ENCODE measurements at regions not wholly inside any gene's neighbourhood (a gene's known extent, or its start where the extent isn't known, plus 50 kb on each side); places are given as distances from the start of the nearest gene placed in this dataset.

DNA sequence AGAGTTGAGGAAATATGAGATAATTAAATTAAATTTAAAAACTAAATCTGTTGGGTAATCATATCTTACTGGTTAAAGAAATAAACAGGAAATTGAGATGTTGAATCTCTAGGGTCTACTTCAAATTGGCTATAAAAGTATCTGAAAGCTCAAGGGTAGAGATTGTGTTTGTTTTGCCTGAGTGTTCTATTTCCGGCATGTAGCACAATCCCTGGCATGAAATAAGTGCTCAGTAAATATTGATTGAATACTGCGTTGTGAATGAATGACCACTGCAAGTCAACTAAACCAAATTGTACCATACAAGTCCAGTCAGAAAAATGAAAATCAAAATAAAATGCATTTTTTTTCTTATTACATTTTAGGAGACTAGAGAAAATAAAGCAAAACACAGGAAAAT lies 709.8 kb downstream of the EPM2A start (continued):
- TF ChIP-seq IRF2 (CRISPR knock-in tag; IDR thresholded peaks at IDR 0.05) (peak; percentile 23; the same call in 1 of the 2 replicates), HNF4A (CRISPR knock-in tag; IDR thresholded peaks at IDR 0.05) (peak; percentile 71), GABPB1 (CRISPR knock-in tag; IDR thresholded peaks at IDR 0.05) (peak; percentile 45; the same call in 1 of the 2 replicates), BRCA1 (CRISPR knock-in tag; IDR thresholded peaks at IDR 0.05) (no peak), ZNF546 (CRISPR knock-in tag; conservative IDR thresholded peaks at IDR 0.05) (no peak), JUNB (CRISPR knock-in tag; IDR thresholded peaks at IDR 0.05; ENCODE audit: borderline replicate concordance) (no peak), GATAD2A (CRISPR knock-in tag; IDR thresholded peaks at IDR 0.05) (peak; percentile 91), FOSL2 (CRISPR knock-in tag; IDR thresholded peaks at IDR 0.05) (peak; percentile 39; the same call in 1 of the 2 replicates), MLLT10 (CRISPR knock-in tag; IDR thresholded peaks at IDR 0.05) (no peak), ETV5 (CRISPR knock-in tag; IDR thresholded peaks at IDR 0.05; ENCODE audit: borderline replicate concordance) (peak; percentile 95), PAX8 (CRISPR knock-in tag; IDR thresholded peaks at IDR 0.05; ENCODE audit: borderline replicate concordance) (no peak), GATAD1 (CRISPR knock-in tag; IDR thresholded peaks at IDR 0.05) (no peak), ZNF3 (CRISPR knock-in tag; IDR thresholded peaks at IDR 0.05) (peak; percentile 69; the same call in 1 of the 2 replicates), CBX5 (CRISPR knock-in tag; IDR thresholded peaks at IDR 0.05; ENCODE audit: borderline replicate concordance) (no peak), NR1H2 (CRISPR knock-in tag; IDR thresholded peaks at IDR 0.05; ENCODE audit: borderline replicate concordance, low read depth) (no peak), ZFP36L2 (CRISPR knock-in tag; IDR thresholded peaks at IDR 0.05) (no peak), ZBTB42 (CRISPR knock-in tag; IDR thresholded peaks at IDR 0.05) (no peak), ZNF17 (CRISPR knock-in tag; IDR thresholded peaks at IDR 0.05) (no peak), ZNF367 (CRISPR knock-in tag; IDR thresholded peaks at IDR 0.05; ENCODE audit: borderline replicate concordance) (no peak), SOX5 (CRISPR knock-in tag; IDR thresholded peaks at IDR 0.05; ENCODE audit: borderline replicate concordance) (peak; percentile 77; the same call in 1 of the 2 replicates)
- TF ChIP-seq, protein P1, sequence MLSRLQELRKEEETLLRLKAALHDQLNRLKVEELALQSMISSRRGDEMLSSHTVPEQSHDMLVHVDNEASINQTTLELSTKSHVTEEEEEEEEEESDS (CRISPR knock-in tag; IDR thresholded peaks at IDR 0.05; ENCODE audit: borderline replicate concordance): no peak
- TF ChIP-seq, protein P2, sequence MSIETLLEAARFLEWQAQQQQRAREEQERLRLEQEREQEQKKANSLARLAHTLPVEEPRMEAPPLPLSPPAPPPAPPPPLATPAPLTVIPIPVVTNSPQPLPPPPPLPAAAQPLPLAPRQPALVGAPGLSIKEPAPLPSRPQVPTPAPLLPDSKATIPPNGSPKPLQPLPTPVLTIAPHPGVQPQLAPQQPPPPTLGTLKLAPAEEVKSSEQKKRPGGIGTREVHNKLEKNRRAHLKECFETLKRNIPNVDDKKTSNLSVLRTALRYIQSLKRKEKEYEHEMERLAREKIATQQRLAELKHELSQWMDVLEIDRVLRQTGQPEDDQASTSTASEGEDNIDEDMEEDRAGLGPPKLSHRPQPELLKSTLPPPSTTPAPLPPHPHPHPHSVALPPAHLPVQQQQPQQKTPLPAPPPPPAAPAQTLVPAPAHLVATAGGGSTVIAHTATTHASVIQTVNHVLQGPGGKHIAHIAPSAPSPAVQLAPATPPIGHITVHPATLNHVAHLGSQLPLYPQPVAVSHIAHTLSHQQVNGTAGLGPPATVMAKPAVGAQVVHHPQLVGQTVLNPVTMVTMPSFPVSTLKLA (IDR thresholded peaks at IDR 0.05): no peak
- TF ChIP-seq, protein P3, sequence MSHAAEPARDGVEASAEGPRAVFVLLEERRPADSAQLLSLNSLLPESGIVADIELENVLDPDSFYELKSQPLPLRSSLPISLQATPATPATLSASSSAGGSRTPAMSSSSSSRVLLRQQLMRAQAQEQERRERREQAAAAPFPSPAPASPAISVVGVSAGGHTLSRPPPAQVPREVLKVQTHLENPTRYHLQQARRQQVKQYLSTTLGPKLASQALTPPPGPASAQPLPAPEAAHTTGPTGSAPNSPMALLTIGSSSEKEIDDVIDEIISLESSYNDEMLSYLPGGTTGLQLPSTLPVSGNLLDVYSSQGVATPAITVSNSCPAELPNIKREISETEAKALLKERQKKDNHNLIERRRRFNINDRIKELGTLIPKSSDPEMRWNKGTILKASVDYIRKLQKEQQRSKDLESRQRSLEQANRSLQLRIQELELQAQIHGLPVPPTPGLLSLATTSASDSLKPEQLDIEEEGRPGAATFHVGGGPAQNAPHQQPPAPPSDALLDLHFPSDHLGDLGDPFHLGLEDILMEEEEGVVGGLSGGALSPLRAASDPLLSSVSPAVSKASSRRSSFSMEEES (CRISPR knock-in tag; IDR thresholded peaks at IDR 0.05): peak; percentile 45; the same call in 1 of the 2 replicates
- TF ChIP-seq, protein P4, sequence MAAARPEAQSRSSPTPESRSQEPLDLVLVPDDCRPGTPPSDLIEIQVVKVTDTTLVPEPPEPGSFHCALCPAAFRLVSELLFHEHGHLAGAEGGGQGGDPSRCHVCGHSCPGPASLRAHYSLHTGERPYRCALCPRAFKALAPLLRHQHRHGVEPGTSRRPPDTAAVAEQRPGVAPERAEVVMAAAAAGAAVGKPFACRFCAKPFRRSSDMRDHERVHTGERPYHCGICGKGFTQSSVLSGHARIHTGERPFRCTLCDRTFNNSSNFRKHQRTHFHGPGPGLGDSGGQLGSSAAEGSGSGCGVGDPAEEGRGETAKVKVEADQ (CRISPR knock-in tag; IDR thresholded peaks at IDR 0.05; ENCODE audit: borderline replicate concordance): no peak
- TF ChIP-seq, protein P5, sequence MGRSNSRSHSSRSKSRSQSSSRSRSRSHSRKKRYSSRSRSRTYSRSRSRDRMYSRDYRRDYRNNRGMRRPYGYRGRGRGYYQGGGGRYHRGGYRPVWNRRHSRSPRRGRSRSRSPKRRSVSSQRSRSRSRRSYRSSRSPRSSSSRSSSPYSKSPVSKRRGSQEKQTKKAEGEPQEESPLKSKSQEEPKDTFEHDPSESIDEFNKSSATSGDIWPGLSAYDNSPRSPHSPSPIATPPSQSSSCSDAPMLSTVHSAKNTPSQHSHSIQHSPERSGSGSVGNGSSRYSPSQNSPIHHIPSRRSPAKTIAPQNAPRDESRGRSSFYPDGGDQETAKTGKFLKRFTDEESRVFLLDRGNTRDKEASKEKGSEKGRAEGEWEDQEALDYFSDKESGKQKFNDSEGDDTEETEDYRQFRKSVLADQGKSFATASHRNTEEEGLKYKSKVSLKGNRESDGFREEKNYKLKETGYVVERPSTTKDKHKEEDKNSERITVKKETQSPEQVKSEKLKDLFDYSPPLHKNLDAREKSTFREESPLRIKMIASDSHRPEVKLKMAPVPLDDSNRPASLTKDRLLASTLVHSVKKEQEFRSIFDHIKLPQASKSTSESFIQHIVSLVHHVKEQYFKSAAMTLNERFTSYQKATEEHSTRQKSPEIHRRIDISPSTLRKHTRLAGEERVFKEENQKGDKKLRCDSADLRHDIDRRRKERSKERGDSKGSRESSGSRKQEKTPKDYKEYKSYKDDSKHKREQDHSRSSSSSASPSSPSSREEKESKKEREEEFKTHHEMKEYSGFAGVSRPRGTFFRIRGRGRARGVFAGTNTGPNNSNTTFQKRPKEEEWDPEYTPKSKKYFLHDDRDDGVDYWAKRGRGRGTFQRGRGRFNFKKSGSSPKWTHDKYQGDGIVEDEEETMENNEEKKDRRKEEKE (IDR thresholded peaks at IDR 0.05): no peak

All from HepG2 (cell line).